HG02840 (cell line): ENCODE measurements at regions not wholly inside any gene's neighbourhood (a gene's known extent, or its start where the extent isn't known, plus 50 kb on each side); places are given as distances from the start of the nearest gene placed in this dataset.

Experiments used
- ATAC-seq: cut with Tn5 transposase; IDR thresholded peaks from one replicate; pipeline ENCODE4 v1.9.1; 2021; ENCODE audit warnings: mild to moderate bottlenecking, moderate library complexity, moderate number of reproducible peaks; ENCODE audit not compliant: unreplicated experiment, low FRiP score

DNA sequence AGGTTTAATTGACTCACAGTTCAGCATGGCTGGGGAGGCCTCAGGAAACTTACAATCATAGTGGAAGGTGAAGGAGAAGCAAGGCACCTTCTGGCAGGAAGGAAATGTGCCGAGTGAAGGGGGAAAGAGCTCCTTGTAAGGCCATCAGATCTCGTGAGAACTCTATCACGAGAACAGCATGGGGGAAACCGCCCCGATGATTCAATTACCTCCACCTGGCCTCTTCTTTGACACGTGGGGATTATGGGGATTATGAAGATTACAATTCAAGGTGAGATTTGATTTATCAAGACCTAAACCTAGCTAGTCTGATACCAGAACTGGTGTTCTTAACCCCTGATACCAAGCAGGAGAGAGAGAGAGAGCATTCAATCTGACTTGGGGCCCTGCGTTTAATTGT lies 258.7 kb downstream of the PTEN start:
- ATAC-seq, result no peak

DNA sequence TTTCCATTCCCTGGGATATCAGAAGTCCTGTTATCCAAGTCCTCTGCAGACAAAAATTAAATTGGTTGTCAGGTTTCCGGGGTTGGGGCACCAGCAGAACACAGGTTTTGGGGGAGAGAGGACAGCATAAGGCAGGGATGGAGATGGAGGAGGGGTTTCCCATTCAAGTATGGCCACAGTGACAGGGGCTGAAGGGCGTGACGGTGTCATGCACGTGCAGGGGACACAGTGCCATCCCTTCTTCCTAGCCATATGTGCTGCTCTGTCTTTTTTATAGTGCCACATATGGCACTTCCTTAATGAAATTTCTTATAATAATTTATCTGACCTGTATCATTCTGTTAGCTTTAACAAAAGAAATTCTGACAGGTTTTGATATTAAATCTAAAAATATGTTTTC lies 259.2 kb downstream of the PTEN start:
- ATAC-seq, result no peak

DNA sequence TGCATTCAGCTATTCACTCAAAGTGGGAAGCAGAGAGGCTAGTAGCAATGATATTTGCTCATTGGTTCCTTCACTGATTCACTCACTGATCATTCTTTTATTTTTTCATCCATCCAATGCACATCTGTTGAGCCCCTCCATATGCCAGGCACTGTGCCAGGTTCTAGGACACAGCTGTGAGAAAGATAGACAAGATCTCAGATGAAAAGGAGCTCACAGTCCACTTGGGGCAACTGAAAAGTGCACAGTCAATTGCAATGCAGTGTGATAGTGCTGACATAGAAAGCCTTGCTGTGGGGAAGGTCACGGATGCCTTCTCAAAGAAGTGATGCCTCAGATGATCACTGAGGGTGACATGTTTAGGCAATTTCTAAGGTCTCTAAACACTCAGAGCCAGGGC lies 262.3 kb downstream of the PTEN start:
- no peak for ATAC-seq

GRCh38 chr10:88126699-88127098 lies 263.3 kb downstream of the PTEN start:
- no peak for ATAC-seq

- no peak for ATAC-seq
These were observed 263.8 kb downstream of the PTEN start for GRCh38 chr10:88127269-88127668.

GRCh38 chr10:88127766-88128165 lies 264.3 kb downstream of the PTEN start:
- ATAC-seq, result no peak

- no peak for ATAC-seq
These were observed 265.6 kb downstream of the PTEN start for GRCh38 chr10:88129013-88129412.

DNA sequence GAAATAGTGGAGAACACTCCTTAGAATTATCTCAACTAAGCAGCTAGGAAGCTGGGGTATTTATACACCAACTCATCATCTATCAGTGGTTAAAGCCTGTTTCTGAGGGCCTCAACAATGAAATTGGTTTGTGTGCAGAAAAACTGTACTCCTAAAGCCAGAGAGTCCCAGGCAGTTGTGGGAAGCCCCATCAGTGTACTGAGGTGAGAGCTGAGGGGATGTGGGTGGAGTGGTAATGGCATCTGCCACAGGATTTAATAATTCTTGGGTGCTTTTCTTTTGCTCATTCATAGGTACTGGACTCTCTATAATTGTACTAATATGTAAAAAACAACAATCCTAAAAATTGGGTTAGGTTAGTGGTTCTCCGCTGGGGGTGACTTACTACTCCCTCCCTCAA lies 267.5 kb downstream of the PTEN start:
- no peak for ATAC-seq

- no peak for ATAC-seq
These were observed 268.2 kb downstream of the PTEN start for GRCh38 chr10:88131511-88132139.

GRCh38 chr10:88136712-88137111 lies 273.3 kb downstream of the PTEN start:
- no peak for ATAC-seq

GRCh38 chr10:88138319-88138848 lies 275.0 kb downstream of the PTEN start:
- peak; percentile 75 for ATAC-seq

DNA sequence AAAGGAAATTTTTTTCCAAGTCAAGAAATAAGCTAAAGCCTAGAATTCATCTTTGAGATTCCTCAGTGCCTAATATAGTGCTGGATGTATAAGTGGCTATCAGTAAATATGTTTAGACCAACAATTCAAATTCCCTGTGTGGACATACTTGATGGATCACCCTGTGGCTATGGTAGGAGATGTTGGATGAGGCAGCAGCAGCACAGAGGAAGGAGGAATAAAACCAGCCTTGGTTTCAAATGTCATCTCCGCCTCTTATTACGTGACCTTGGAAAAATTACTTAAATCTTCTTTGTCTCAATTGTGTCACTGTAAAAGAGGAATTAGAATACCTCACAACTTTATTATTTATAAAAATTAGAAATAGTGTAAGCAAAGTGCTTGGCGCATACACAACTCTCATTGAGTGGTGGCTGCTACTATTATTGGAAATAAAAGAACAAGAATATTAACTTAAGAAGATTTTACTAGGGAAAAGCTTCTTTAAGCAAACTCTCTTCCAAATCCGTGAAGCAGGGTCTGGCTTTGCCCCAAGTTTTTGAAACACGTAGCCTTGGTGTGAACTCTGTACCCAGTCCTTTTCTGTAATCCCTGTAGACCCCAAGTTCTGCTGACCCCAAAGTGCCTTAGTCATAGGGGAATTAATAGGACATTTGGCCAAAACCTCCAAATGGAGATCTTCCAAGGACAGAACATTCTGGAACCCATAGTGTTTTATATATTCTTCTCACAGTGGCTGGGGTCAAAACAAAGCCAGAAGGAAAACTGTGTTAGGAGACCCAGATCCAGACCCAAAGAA lies 283.8 kb downstream of the PTEN start:
- no peak for ATAC-seq

DNA sequence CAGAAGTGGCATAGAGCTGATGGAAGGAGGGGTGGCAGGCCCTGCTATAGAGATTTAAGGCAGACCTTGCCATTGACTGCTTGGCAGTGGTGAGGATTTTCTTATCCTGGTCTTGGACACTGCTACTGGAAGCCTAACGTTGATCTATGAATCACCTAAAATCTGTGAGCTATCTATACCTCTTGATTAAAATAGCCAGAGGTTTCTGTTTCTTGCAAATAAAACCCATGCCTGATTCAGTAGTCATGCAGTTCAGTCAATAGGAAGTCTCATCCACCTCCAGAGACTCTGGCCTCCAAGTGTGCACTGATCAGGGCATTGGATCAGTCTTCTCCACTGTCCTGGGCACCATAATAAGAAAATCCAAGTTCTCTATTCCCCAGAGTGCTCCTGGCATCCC lies 286.5 kb downstream of the PTEN start:
- no peak for ATAC-seq

GRCh38 chr10:88150339-88150738 lies 286.9 kb downstream of the PTEN start:
- ATAC-seq, result no peak

- peak; percentile 72 for ATAC-seq
These were observed 289.3 kb downstream of the PTEN start for GRCh38 chr10:88152728-88153133.

GRCh38 chr10:88154596-88155250 lies 291.3 kb downstream of the PTEN start:
- ATAC-seq, result no peak

DNA sequence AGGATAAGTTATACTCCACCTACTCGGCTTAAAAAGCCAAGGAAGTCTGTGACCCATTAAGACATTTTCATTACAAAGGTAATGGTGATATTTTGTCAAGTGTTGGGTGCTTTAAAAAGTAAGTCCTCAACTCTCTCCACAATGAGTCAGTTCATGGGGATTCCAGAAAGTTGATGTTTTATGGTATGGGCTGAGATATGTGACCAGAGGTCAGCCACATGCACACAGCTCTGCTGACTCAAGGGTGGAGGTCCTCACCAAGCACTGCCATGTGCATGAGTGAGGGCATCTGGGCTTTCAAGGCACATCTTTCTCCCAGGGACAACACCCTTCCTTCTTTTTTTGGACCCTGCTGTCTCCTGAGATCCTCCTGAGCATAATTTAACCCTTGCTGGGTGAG lies 292.9 kb downstream of the PTEN start:
- no peak for ATAC-seq

DNA sequence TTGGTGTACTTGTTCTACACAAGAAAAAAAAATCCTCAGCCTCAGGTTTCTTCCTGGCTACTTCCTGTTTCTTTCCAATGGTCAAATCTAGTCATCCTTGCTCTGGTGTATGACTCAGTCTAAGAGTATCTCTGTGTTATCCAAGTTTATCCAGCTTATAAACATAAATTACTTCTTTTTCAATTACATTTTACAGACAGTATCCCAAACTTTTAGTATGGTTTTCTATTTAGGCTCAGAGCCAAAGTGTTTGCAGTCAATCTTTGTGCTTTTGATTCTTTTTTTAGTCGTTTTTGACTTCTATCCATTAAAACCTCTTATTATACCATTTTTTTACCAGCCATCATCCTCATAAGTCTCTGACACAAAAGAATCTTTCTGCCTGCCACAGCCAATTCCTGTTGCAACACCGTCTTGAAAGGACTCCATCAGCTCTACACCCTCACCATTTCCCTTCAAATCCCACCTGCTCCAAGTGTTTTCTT lies 294.6 kb downstream of the PTEN start:
- ATAC-seq, result no peak

DNA sequence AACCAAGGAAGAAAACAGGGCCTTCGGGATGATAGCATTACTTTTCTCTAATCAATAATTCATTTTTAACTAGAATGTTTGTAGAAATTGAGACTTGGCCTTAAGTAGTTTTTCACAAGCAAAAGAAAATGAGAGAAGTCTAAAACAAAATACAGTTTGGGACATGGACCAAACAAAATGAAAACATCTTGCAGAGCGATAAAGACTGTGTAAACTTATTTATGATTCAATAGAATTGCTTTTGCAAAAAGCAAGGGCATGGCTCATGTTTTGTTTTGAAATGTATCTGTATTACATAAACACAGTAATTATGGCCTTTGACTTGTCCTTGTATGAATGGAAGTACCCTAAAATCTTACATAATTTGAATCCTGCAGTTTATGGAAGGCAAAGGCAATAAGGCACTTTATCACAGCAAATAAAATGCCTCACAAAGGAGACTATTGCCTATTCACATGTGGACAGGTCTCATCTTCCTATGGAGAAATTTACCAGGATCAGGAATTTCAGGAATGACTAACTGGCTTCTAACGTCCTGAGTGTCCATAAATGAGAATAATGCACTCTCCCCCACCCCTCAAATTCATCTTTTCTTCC lies 295.2 kb downstream of the PTEN start:
- no peak for ATAC-seq

DNA sequence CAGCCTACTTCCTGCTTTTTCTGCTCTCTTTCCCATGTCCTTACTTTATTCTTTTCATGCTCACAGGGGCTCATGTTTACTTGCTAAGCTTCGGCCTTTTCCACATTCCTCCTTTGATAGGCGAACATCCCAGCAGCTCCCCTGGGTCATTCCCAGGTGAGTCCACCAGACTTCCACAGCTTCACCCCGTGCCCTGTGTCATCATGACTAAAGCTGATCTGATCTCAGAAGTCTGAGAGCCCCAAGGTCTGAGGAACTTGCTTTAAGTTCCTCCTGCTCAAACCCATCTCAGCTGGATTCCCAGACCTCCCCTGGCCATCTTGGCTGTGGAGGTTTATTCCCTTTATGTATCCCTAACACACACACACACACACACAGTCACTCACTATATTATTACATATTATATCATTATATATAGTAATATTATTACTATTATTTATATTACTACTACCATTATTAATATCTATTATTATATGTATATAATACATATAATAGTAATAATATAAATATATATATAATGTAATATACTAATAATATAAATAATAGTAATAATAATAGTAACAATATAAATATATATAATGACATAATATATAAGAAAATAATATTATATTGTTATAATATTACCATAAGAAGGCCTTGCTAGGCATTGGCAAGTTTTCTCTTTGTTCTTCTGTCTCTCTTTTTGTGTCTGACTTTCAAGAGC lies 295.9 kb downstream of the PTEN start:
- no peak for ATAC-seq
